ENCODE measurements at regions not wholly inside any gene's neighbourhood (a gene's known extent, or its start where the extent isn't known, plus 50 kb on each side); places are given as distances from the start of the nearest gene placed in this dataset.

- no peak overlapping the region for H3K4me3 Mint-ChIP-seq
- 94% methylated on average over 2 of the region's 3 CpGs; no CpG with 5 or more reads in 1 of the 2 experiments for WGBS, 2 experiments (ENCODE audit: insufficient coverage in 1 of 2, insufficient read length in 1 of 2)
- H3K36me3 Mint-ChIP-seq (ENCODE audit: low read depth), result no peaks in the 10 kb centered on the region
- H3K27me3 Mint-ChIP-seq (ENCODE audit: insufficient read depth), result no peaks in the 10 kb centered on the region
- DNase-seq, result no peak
- no peak overlapping the region for H3K27ac Mint-ChIP-seq
- peaks cover 17% of the 10 kb centered on the region for H3K4me1 Mint-ChIP-seq
- Histone ChIP-seq H3K36me3 (ENCODE audit: control insufficient read depth, insufficient read depth, low read length) (no peaks in the 10 kb centered on the region), H3K27ac (ENCODE audit: low read depth, low read length) (no peak overlapping the region), H3K4me1 (ENCODE audit: control insufficient read depth, insufficient read depth, low read length) (no peaks in the 10 kb centered on the region), H3K9me3 (ENCODE audit: control insufficient read depth, low read length) (no peaks in the 10 kb centered on the region), H3K27me3 (ENCODE audit: control insufficient read depth, insufficient read depth, low read length, poor library complexity, severe bottlenecking) (no peaks in the 10 kb centered on the region), H3K4me3 (ENCODE audit: low read length) (no peak overlapping the region), H3K9ac (ENCODE audit: extremely low read depth, low read length, poor library complexity, severe bottlenecking) (no peak overlapping the region)
- no peaks in the 10 kb centered on the region for H3K9me3 Mint-ChIP-seq
- no peak for TF ChIP-seq CTCF (conservative IDR thresholded peaks at IDR 0.05)
Measured at GRCh38 chr9:28929433-28929832, 1356.2 kb upstream of the C9orf72 start.

DNA sequence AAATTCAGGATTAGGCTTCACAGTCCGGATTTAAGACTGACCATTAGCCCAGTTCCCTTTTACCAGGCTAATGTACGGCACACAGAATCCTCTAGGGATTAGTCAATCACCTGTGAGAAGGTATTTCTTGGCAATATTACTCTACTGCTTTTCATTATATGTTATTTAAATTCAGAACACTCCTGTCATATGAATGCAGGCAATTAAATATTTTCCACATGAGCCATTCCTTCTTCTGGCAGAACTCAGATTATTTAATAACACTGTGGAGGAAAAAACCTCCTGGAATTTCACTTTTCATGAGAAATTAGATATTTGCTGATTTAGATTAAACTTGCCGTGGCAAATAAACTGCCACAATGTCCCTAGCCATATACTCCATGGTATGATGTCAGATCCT lies 1357.5 kb upstream of the C9orf72 start:
- H3K36me3 Mint-ChIP-seq (ENCODE audit: low read depth), result no peaks in the 10 kb centered on the region
- no peak overlapping the region for H3K4me3 Mint-ChIP-seq

DNA sequence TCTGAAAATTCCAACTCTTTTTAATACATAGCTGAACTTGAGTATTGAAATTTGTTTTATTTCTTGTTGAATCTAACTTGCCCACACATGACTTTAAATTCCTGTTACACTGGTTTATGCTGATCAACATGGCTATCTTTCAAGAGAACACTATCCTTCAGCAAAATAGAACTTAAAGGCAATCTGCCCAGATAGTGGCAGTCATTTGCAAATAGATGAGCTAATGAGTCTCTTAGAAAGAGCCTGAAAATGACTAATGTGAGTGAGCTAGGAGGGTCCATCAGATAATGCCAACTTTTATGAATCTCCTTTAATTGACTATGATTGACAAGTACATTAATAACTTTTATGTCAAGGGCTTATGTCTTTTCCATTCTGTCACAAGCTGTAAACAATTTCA lies 1360.8 kb upstream of the C9orf72 start:
- no peak for DNase-seq
- no peaks in the 10 kb centered on the region for H3K27me3 Mint-ChIP-seq (ENCODE audit: insufficient read depth)
- no peaks in the 10 kb centered on the region for H3K36me3 Mint-ChIP-seq (ENCODE audit: low read depth)
- Histone ChIP-seq H3K27me3 (ENCODE audit: control insufficient read depth, insufficient read depth, low read length, poor library complexity, severe bottlenecking) (no peaks in the 10 kb centered on the region), H3K27ac (ENCODE audit: low read depth, low read length) (no peak overlapping the region), H3K4me1 (ENCODE audit: control insufficient read depth, insufficient read depth, low read length) (no peaks in the 10 kb centered on the region), H3K9ac (ENCODE audit: extremely low read depth, low read length, poor library complexity, severe bottlenecking) (no peak overlapping the region), H3K36me3 (ENCODE audit: control insufficient read depth, insufficient read depth, low read length) (no peaks in the 10 kb centered on the region), H3K9me3 (ENCODE audit: control insufficient read depth, low read length) (no peaks in the 10 kb centered on the region), H3K4me3 (ENCODE audit: low read length) (no peak overlapping the region)
- H3K4me3 Mint-ChIP-seq, result no peak overlapping the region
- H3K27ac Mint-ChIP-seq, result no peak overlapping the region
- no peak for TF ChIP-seq CTCF (conservative IDR thresholded peaks at IDR 0.05)
- H3K4me1 Mint-ChIP-seq, result peaks cover 10% of the 10 kb centered on the region
- H3K9me3 Mint-ChIP-seq, result no peaks in the 10 kb centered on the region

More for the DNA sequence above, 1357.5 kb upstream of the C9orf72 start:
- Mint-ChIP-seq H3K27me3 (ENCODE audit: insufficient read depth) (no peaks in the 10 kb centered on the region), H3K9me3 (no peaks in the 10 kb centered on the region), H3K4me1 (peaks cover 15% of the 10 kb centered on the region), H3K27ac (no peak overlapping the region)
- Histone ChIP-seq H3K4me3 (ENCODE audit: low read length) (no peak overlapping the region), H3K9me3 (ENCODE audit: control insufficient read depth, low read length) (no peaks in the 10 kb centered on the region), H3K4me1 (ENCODE audit: control insufficient read depth, insufficient read depth, low read length) (no peaks in the 10 kb centered on the region), H3K9ac (ENCODE audit: extremely low read depth, low read length, poor library complexity, severe bottlenecking) (no peak overlapping the region), H3K27me3 (ENCODE audit: control insufficient read depth, insufficient read depth, low read length, poor library complexity, severe bottlenecking) (no peaks in the 10 kb centered on the region), H3K27ac (ENCODE audit: low read depth, low read length) (no peak overlapping the region), H3K36me3 (ENCODE audit: control insufficient read depth, insufficient read depth, low read length) (no peaks in the 10 kb centered on the region)
- TF ChIP-seq CTCF (conservative IDR thresholded peaks at IDR 0.05), result no peak
- 91 to 99% methylated on average over 3 of the region's 3 CpGs for WGBS, 2 experiments (ENCODE audit: insufficient coverage in 1 of 2, insufficient read length in 1 of 2)
- no peak for DNase-seq
